Colonic mucosa (tissue), 4 donors: ENCODE measurements at regions not wholly inside any gene's neighbourhood (a gene's known extent, or its start where the extent isn't known, plus 50 kb on each side); places are given as distances from the start of the nearest gene placed in this dataset.
A peak's percentile ranks its signal among the peaks of the same experiment; 100 is the strongest.

ENCODE experiments used
- DNase-seq: peaks from one replicate; pipeline ENCODE4 v3.0.0-alpha.2; 2020
- H3K27ac ChIP-seq: fragments of 200-600 bp; one replicate; pipeline ENCODE4 v1.8.0; 2021
- H3K27me3 ChIP-seq: fragments of 200-600 bp; one replicate; pipeline ENCODE4 v1.8.0; 2021
- H3K36me3 ChIP-seq: fragments of 200-600 bp; one replicate; pipeline ENCODE4 v1.8.0; 2021
- H3K4me1 ChIP-seq: fragments of 200-600 bp; one replicate; pipeline ENCODE4 v1.8.0; 2021; ENCODE audit warnings: mild to moderate bottlenecking
- H3K4me3 ChIP-seq: fragments of 200-600 bp; one replicate; pipeline ENCODE4 v1.8.0; 2021
- H3K9ac ChIP-seq, 2 donors: one replicate each; pipeline ENCODE4 v1.7.0; 2013; ENCODE audit warnings: control low read depth in 2 of 2, low read depth in 2 of 2, low read length in 2 of 2
- H3K9me3 ChIP-seq: fragments of 200-600 bp; one replicate; pipeline ENCODE4 v1.8.0; 2021
- CTCF ChIP-seq: fragments of 200-600 bp; IDR thresholded peaks from one replicate; pipeline ENCODE4 v1.8.0; 2022; ENCODE audit warnings: antibody characterized with exemption, mild to moderate bottlenecking
- intact Hi-C: fragments of 100-400 bp; cut with DNase I; formaldehyde crosslinking; loops from one replicate; pipeline ENCODE4 v1.14.1; 2022
- donor health status: healthy.
- donor health status: DM: no; HTN: no; CAD: no.
- donor health status: DM: no; HTN: no; CAD: no.

DNA sequence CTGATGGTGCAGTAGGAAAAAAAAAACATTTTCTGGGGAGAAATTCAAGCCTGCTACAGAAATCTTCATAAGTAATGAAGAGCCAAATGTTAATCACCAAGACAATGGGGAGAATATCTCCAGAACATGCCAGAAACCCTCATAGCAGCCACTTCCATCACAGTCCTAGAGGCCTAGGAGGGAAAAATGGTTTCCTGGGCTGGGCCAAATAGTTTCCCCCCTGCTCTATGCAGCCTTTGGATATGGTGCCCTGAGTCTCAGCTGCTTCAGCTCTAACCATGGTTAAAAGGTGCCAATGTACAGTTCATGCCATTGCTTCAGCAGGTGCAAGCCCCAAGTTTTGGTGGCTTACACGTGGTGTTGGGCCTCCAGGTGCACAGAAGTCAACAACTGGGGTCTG lies 113.1 kb downstream of the ZNF648 start:
- Histone ChIP-seq H3K4me1 (no peaks in the 10 kb centered on the region), H3K27ac (no peak overlapping the region), H3K9me3 (no peaks in the 10 kb centered on the region), H3K4me3 (no peak overlapping the region), H3K27me3 (no peaks in the 10 kb centered on the region), H3K36me3 (no peaks in the 10 kb centered on the region), H3K9ac (no peak overlapping the region)
- intact Hi-C loops: no loop called here
- no peak for TF ChIP-seq CTCF
- no peak for DNase-seq

- Histone ChIP-seq H3K27me3 (no peaks in the 10 kb centered on the region), H3K9ac (no peak overlapping the region), H3K27ac (no peak overlapping the region), H3K4me3 (no peak overlapping the region), H3K9me3 (no peaks in the 10 kb centered on the region), H3K4me1 (no peaks in the 10 kb centered on the region), H3K36me3 (no peaks in the 10 kb centered on the region)
- TF ChIP-seq CTCF: no peak
- intact Hi-C loops: no loop called here
- no peak for DNase-seq
These were observed 114.1 kb downstream of the ZNF648 start for GRCh38 chr1:181947441-181947840.

- H3K9ac ChIP-seq: no peak overlapping the region
- H3K4me3 ChIP-seq: no peak overlapping the region
- no peaks in the 10 kb centered on the region for H3K36me3 ChIP-seq
- intact Hi-C loops: loop anchor here (2.0 to 10.0 kb wide), 2 partner anchors 262 to 456 kb away; no protein-coding TSS in a partner anchor
- TF ChIP-seq CTCF: peak; percentile 26
- peak; percentile 52 for DNase-seq
- H3K9me3 ChIP-seq: no peaks in the 10 kb centered on the region
- H3K4me1 ChIP-seq: no peaks in the 10 kb centered on the region
- no peak overlapping the region for H3K27ac ChIP-seq
- no peaks in the 10 kb centered on the region for H3K27me3 ChIP-seq
These were observed 124.5 kb downstream of the ZNF648 start for GRCh38 chr1:181936768-181937581.

DNA sequence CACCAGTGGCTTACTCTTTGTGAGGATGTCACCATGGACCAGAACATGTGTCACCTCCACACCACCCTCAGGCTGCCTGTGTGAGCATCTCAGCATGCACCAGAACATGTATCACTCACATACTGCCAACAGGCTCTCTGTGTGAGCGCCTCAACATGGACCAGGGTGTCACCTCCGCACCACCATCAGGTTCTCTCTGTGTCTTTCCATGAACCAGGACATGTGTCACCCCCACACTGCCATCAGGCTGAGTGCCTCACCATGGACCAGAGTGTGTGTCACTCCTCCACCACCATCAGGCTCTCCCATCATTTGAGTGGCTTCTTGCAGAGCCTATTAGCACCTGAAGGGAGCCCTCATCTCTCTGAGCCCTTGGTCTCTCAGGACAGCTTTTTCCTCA lies 125.2 kb downstream of the ZNF648 start:
- no peaks in the 10 kb centered on the region for H3K9me3 ChIP-seq
- H3K9ac ChIP-seq: no peak overlapping the region
- no peaks in the 10 kb centered on the region for H3K36me3 ChIP-seq
- no peak overlapping the region for H3K27ac ChIP-seq
- TF ChIP-seq CTCF: no peak
- H3K4me3 ChIP-seq: no peak overlapping the region
- no peak for DNase-seq
- no peaks in the 10 kb centered on the region for H3K4me1 ChIP-seq
- H3K27me3 ChIP-seq: no peaks in the 10 kb centered on the region
- intact Hi-C loops: loop anchor here (2.0 to 10.0 kb wide), 2 partner anchors 261 to 455 kb away; no protein-coding TSS in a partner anchor

DNA sequence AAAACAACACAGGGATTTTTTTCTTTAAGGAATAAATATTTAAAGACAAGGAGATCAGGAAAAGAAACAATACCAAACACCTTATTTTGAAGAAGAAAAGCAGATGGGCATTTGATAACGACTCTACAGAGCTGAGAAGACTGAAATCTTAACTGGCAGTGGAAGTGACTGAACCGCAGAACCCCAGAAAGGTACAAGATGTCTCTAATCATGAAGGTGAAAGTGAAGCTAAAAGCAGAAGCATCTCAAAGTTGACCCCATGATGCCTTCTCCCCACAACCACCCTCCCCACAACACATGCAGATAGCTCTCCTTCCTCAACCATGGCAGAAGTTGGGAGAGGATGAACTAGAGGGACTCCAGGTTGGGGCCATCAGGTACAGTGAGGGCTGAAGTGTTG lies 129.6 kb downstream of the ZNF648 start:
- no peaks in the 10 kb centered on the region for H3K36me3 ChIP-seq
- H3K9ac ChIP-seq: no peak overlapping the region
- no peaks in the 10 kb centered on the region for H3K4me1 ChIP-seq
- H3K9me3 ChIP-seq: no peaks in the 10 kb centered on the region
- no peak for DNase-seq
- intact Hi-C loops: loop anchor here (10.0 kb wide), 1 partner anchor 257 kb away; no protein-coding TSS in a partner anchor
- no peaks in the 10 kb centered on the region for H3K27me3 ChIP-seq
- H3K27ac ChIP-seq: no peak overlapping the region
- no peak for TF ChIP-seq CTCF
- no peak overlapping the region for H3K4me3 ChIP-seq
